ENCODE measurements at regions not wholly inside any gene's neighbourhood (a gene's known extent, or its start where the extent isn't known, plus 50 kb on each side); places are given as distances from the start of the nearest gene placed in this dataset.

GRCh38 chr4:113820108-113820507 is 58.6 kb upstream of the CAMK2D start:
- intact Hi-C loops (cut with micrococcal nuclease): loop anchor here in 1 of 2 donors (2.0 kb wide), 1 partner anchor 17 kb away; no protein-coding TSS in a partner anchor
- H3K27ac ChIP-seq (ENCODE audit: low read depth, low read length): no peak overlapping the region

DNA sequence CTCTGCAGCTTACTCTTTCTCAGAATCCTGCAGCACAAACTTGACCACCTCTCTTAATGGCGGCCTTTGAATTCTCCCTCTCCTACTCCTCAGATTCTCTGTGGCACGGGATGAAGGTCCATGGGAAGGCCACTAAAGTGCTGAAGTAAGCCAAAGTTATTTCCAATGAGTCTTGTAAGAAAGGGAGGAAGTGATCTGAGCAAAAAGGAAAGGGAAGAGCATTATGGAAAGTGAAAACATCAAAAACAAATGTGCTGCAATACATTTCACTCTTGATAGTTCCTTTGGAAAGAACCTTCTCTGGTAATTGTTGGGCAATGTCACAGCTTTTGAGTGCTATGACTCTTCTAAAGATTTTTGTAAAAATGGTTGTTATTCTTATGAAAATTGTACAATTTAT is 54.3 kb upstream of the CAMK2D start:
- no peak overlapping the region for H3K4me3 ChIP-seq (ENCODE audit: low read length)
- no peak for DNase-seq
- CTCF ChIA-PET: no interaction called here

More at GRCh38 chr4:113820108-113820507, 58.6 kb upstream of the CAMK2D start:
- Mint-ChIP-seq H3K4me1 (peaks cover 19 to 36% (median 29%) of the 10 kb centered on the region in 7 donors), H3K36me3 (peaks cover 0 to 5% (median 0%) of the 10 kb centered on the region in 5 donors), H3K4me3 (no peak overlapping the region), H3K9me3 (peaks cover 0 to 5% (median 0%) of the 10 kb centered on the region in 11 donors), H3K27ac (peak overlapping the region in 1 of 9 donors; percentile 55), H3K27me3 (no peaks in the 10 kb centered on the region)
- Histone ChIP-seq H3K4me3 (ENCODE audit: low read length) (no peak overlapping the region), H3K4me1 (ENCODE audit: control insufficient read depth in 2 of 2, insufficient read depth in 2 of 2, low read length in 2 of 2) (peaks cover 4 to 17% of the 10 kb centered on the region in 2 donors), H3K27me3 (ENCODE audit: control insufficient read depth in 2 of 2, insufficient read depth in 2 of 2, low read length in 2 of 2) (no peaks in the 10 kb centered on the region), H3K9me3 (ENCODE audit: control insufficient read depth in 2 of 3, low read length in 3 of 3) (no peaks in the 10 kb centered on the region), H3K36me3 (ENCODE audit: control insufficient read depth in 2 of 3, insufficient read depth in 3 of 3, low read length in 3 of 3) (no peaks in the 10 kb centered on the region)
- ChIA-PET POLR2A (no interaction called here), CTCF (no interaction called here)
- DNase-seq: no peak
- no peak for ATAC-seq

DNA sequence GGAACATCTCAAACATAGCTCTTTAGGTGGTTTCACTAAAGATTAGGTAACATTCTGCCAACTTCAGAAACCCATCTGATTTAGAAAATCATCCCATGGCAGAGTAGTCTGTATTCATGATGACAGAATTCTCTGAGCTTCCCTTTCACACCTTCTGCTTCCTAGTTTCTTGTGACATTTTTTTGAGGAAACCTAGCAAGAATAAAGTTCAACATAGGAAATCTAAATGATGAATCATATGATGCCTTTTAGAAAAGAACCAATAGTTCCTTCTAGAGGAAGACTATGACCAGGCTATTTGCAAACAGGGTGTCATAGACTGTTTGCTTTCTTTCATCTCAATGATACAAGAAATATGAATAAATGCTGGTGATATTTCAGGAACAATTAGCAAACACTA is 49.8 kb upstream of the CAMK2D start:
- no peaks in the 10 kb centered on the region for H3K4me1 ChIP-seq (ENCODE audit: control insufficient read depth in 2 of 2, insufficient read depth in 2 of 2, low read length in 2 of 2)
- ATAC-seq (peak; percentile 62), DNase-seq (no peak)
- H3K4me3 Mint-ChIP-seq: no peak overlapping the region
- H3K4me3 ChIP-seq (ENCODE audit: low read length): no peak overlapping the region
- no peaks in the 10 kb centered on the region for H3K9me3 ChIP-seq (ENCODE audit: control insufficient read depth in 2 of 3, low read length in 3 of 3)
- H3K9me3 Mint-ChIP-seq: peaks cover 0 to 5% (median 0%) of the 10 kb centered on the region in 11 donors
- H3K36me3 ChIP-seq (ENCODE audit: control insufficient read depth in 2 of 3, insufficient read depth in 3 of 3, low read length in 3 of 3): no peaks in the 10 kb centered on the region
- H3K27ac Mint-ChIP-seq: no peak overlapping the region
- POLR2A ChIA-PET: no interaction called here
- no peaks in the 10 kb centered on the region for H3K27me3 ChIP-seq (ENCODE audit: control insufficient read depth in 2 of 2, insufficient read depth in 2 of 2, low read length in 2 of 2)
- H3K36me3 Mint-ChIP-seq: no peaks in the 10 kb centered on the region
- H3K27ac ChIP-seq (ENCODE audit: low read depth, low read length): no peak overlapping the region
- peaks cover 0 to 6% (median 0%) of the 10 kb centered on the region in 7 donors for H3K4me1 Mint-ChIP-seq
- CTCF ChIA-PET: no interaction called here
- H3K27me3 Mint-ChIP-seq: peaks cover 0 to 3% (median 0%) of the 10 kb centered on the region in 5 donors
- intact Hi-C loops (cut with micrococcal nuclease): no loop called here

More for the DNA sequence above, 54.3 kb upstream of the CAMK2D start:
- Histone ChIP-seq H3K4me1 (ENCODE audit: control insufficient read depth in 2 of 2, insufficient read depth in 2 of 2, low read length in 2 of 2) (no peaks in the 10 kb centered on the region), H3K27ac (ENCODE audit: low read depth, low read length) (no peak overlapping the region), H3K36me3 (ENCODE audit: control insufficient read depth in 2 of 3, insufficient read depth in 3 of 3, low read length in 3 of 3) (no peaks in the 10 kb centered on the region), H3K9me3 (ENCODE audit: control insufficient read depth in 2 of 3, low read length in 3 of 3) (no peaks in the 10 kb centered on the region), H3K27me3 (ENCODE audit: control insufficient read depth in 2 of 2, insufficient read depth in 2 of 2, low read length in 2 of 2) (no peaks in the 10 kb centered on the region)
- H3K4me1 Mint-ChIP-seq: peaks cover 0 to 8% (median 2%) of the 10 kb centered on the region in 7 donors
- peak; percentile 24 for ATAC-seq
- peaks cover 0 to 5% (median 0%) of the 10 kb centered on the region in 5 donors for H3K36me3 Mint-ChIP-seq
- POLR2A ChIA-PET: no interaction called here
- no peak overlapping the region for H3K4me3 Mint-ChIP-seq
- peaks cover 0 to 5% (median 0%) of the 10 kb centered on the region in 11 donors for H3K9me3 Mint-ChIP-seq
- intact Hi-C loops (cut with micrococcal nuclease): no loop called here
- no peak overlapping the region for H3K27ac Mint-ChIP-seq
- peaks cover 0 to 3% (median 0%) of the 10 kb centered on the region in 5 donors for H3K27me3 Mint-ChIP-seq
